Kidney glomerular epithelial cell (primary cell): ENCODE measurements at regions not wholly inside any gene's neighbourhood (a gene's known extent, or its start where the extent isn't known, plus 50 kb on each side); places are given as distances from the start of the nearest gene placed in this dataset.

Source experiments
- DNase-seq: peaks from one replicate; lab custom pipeline; 2025; lab: John Stamatoyannopoulos, UW

GRCh38 chr14:42929806-42930480 is 1323.3 kb downstream of the LRFN5 start:
- no peak for DNase-seq

GRCh38 chr14:42927313-42927712 is 1320.6 kb downstream of the LRFN5 start:
- DNase-seq = no peak

- DNase-seq = no peak
These were observed 1315.2 kb downstream of the LRFN5 start for GRCh38 chr14:42921901-42922300.

GRCh38 chr14:42918615-42919014 is 1311.9 kb downstream of the LRFN5 start:
- DNase-seq = no peak

GRCh38 chr14:42911642-42912041 is 1305.0 kb downstream of the LRFN5 start:
- DNase-seq = no peak

GRCh38 chr14:42909659-42910058 is 1303.0 kb downstream of the LRFN5 start:
- DNase-seq = no peak

GRCh38 chr14:42893183-42893582 is 1286.5 kb downstream of the LRFN5 start:
- DNase-seq = no peak

- peak; percentile 85 for DNase-seq
These were observed 1277.4 kb downstream of the LRFN5 start for GRCh38 chr14:42884100-42884499.

GRCh38 chr14:42877716-42878115 is 1271.0 kb downstream of the LRFN5 start:
- no peak for DNase-seq

- no peak for DNase-seq
These were observed 1266.1 kb downstream of the LRFN5 start for GRCh38 chr14:42872786-42873185.

- DNase-seq = peak; percentile 23
These were observed 1263.0 kb downstream of the LRFN5 start for GRCh38 chr14:42869681-42870080.

GRCh38 chr14:42862114-42862513 is 1255.4 kb downstream of the LRFN5 start:
- DNase-seq = no peak

- DNase-seq = no peak
These were observed 1253.7 kb downstream of the LRFN5 start for GRCh38 chr14:42860371-42860770.

GRCh38 chr14:42856106-42856505 is 1249.4 kb downstream of the LRFN5 start:
- DNase-seq = no peak

GRCh38 chr14:42855085-42855484 is 1248.4 kb downstream of the LRFN5 start:
- peak; percentile 32 for DNase-seq

GRCh38 chr14:42854061-42854460 is 1247.4 kb downstream of the LRFN5 start:
- DNase-seq = no peak

GRCh38 chr14:42848652-42849051 is 1242.0 kb downstream of the LRFN5 start:
- DNase-seq = no peak

- no peak for DNase-seq
These were observed 1208.1 kb downstream of the LRFN5 start for GRCh38 chr14:42814817-42815216.

- no peak for DNase-seq
These were observed 1200.2 kb downstream of the LRFN5 start for GRCh38 chr14:42806909-42807315.

GRCh38 chr14:42804141-42804540 is 1197.5 kb downstream of the LRFN5 start:
- no peak for DNase-seq

- no peak for DNase-seq
These were observed 1195.7 kb downstream of the LRFN5 start for GRCh38 chr14:42802346-42802745.

- DNase-seq = no peak
These were observed 1185.5 kb downstream of the LRFN5 start for GRCh38 chr14:42792166-42792565.

GRCh38 chr14:42782754-42783153 is 1176.1 kb downstream of the LRFN5 start:
- no peak for DNase-seq

- no peak for DNase-seq
These were observed 1172.3 kb downstream of the LRFN5 start for GRCh38 chr14:42778984-42779383.
